ENCODE measurements at regions not wholly inside any gene's neighbourhood (a gene's known extent, or its start where the extent isn't known, plus 50 kb on each side); places are given as distances from the start of the nearest gene placed in this dataset.

DNA sequence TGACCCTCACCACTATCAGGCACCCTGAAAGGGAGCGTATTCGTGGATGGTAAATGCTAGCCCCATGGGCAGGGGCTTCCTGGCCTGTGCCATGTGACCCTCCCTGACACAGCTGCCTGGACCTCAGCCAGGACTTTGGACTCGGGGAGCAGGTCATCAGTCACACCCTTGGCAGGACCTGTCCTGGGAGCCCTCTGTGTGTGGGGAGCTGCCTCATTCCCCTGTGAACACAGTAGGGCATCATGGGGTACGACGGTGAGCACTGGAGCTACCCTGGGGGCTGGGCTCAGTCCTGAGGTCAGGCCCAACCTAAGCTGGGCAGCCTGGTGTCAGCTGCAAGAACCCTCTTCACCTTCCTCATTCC, 129.3 kb upstream of the FAM20C start:
- no peak overlapping the region for H3K27ac ChIP-seq (ENCODE audit: low read depth in 2 of 2, low read length in 2 of 2)
- H3K36me3 ChIP-seq (ENCODE audit: control insufficient read depth in 2 of 3, insufficient read depth in 3 of 3, low read length in 3 of 3): no peaks in the 10 kb centered on the region
- no peaks in the 10 kb centered on the region for H3K27me3 ChIP-seq (ENCODE audit: control insufficient read depth, insufficient read depth, low read length)
- intact Hi-C loops (cut with DNase I): no loop called here
- no peaks in the 10 kb centered on the region for H3K4me1 ChIP-seq (ENCODE audit: control insufficient read depth in 2 of 3, insufficient read depth in 2 of 3, low read depth in 1 of 3, low read length in 3 of 3)
- H3K9ac ChIP-seq (ENCODE audit: low read length in 3 of 3): no peak overlapping the region
- FAIRE-seq (no peak), DNase-seq (peak in 1 of 5 donors; percentile 57)
- no peaks in the 10 kb centered on the region for H3K9me3 ChIP-seq (ENCODE audit: control insufficient read depth in 2 of 3, insufficient read depth in 1 of 3, low read length in 3 of 3)
- no peak overlapping the region for H3K4me3 ChIP-seq (ENCODE audit: low read length in 3 of 3)
- TF ChIP-seq CTCF (IDR thresholded peaks at IDR 0.05; ENCODE audit: borderline replicate concordance, extremely low read depth, insufficient read depth): no peak

- Histone ChIP-seq H3K4me3 (ENCODE audit: low read length in 3 of 3) (no peak overlapping the region), H3K27ac (ENCODE audit: low read depth in 2 of 2, low read length in 2 of 2) (no peak overlapping the region), H3K9me3 (ENCODE audit: control insufficient read depth in 2 of 3, insufficient read depth in 1 of 3, low read length in 3 of 3) (no peaks in the 10 kb centered on the region), H3K36me3 (ENCODE audit: control insufficient read depth in 2 of 3, insufficient read depth in 3 of 3, low read length in 3 of 3) (no peaks in the 10 kb centered on the region), H3K9ac (ENCODE audit: low read length in 3 of 3) (no peak overlapping the region), H3K27me3 (ENCODE audit: control insufficient read depth, insufficient read depth, low read length) (no peaks in the 10 kb centered on the region), H3K4me1 (ENCODE audit: control insufficient read depth in 2 of 3, insufficient read depth in 2 of 3, low read depth in 1 of 3, low read length in 3 of 3) (no peaks in the 10 kb centered on the region)
- peak in 1 of 5 donors; percentile 65 for DNase-seq
- no peak for TF ChIP-seq CTCF (IDR thresholded peaks at IDR 0.05; ENCODE audit: borderline replicate concordance, extremely low read depth, insufficient read depth)
- intact Hi-C loops (cut with DNase I): no loop called here
- no peak for FAIRE-seq
Observed at GRCh38 chr7:63521-64021, 128.8 kb upstream of the FAM20C start.

DNA sequence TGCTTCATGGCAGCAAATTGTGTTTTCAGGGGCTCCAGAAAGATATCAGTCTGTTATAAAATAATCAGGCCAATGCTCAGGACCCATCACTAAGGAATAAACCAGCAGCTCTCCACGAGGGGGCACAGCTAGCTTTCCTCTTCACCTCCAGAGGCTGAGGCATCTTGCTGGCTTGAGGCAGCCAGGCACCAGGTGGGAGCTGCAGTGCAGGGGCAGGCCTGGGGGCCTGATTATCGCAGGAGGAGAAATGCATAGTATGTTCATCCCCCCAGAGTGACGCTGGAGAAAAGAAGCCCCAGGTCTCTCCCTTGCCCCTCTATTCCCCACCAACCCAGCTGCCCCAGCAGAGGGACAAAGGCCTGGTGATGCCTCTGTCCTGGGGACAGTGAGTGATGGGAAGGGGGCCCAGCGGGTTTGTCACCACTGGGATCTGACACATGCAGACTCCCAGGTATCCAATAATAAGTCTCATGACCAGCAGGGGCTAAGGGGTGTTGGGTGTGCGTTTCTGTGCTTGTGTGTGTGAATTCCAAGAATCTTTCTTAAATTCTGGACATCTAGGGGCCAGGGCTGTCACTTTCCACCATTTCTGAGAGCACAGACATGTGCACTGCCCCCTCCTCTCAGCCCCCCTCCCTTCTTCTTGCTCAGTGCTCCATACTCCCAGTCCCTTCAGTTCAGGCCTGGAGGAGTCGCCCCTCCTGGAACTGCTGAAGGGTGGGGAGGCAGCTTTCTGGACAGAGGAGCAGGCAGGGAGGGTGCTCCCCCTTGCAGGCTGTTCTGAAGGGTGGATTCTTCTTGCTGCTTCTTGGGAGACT, 128.1 kb upstream of the FAM20C start:
- DNase-seq: peak; percentile 55 to 91 (median 83)
- Histone ChIP-seq H3K4me3 (ENCODE audit: low read length in 3 of 3) (no peak overlapping the region), H3K27ac (ENCODE audit: low read depth in 2 of 2, low read length in 2 of 2) (no peak overlapping the region), H3K9me3 (ENCODE audit: control insufficient read depth in 2 of 3, insufficient read depth in 1 of 3, low read length in 3 of 3) (no peaks in the 10 kb centered on the region), H3K36me3 (ENCODE audit: control insufficient read depth in 2 of 3, insufficient read depth in 3 of 3, low read length in 3 of 3) (no peaks in the 10 kb centered on the region), H3K4me1 (ENCODE audit: control insufficient read depth in 2 of 3, insufficient read depth in 2 of 3, low read depth in 1 of 3, low read length in 3 of 3) (no peaks in the 10 kb centered on the region), H3K27me3 (ENCODE audit: control insufficient read depth, insufficient read depth, low read length) (no peaks in the 10 kb centered on the region), H3K9ac (ENCODE audit: low read length in 3 of 3) (no peak overlapping the region)
- intact Hi-C loops (cut with DNase I): no loop called here
- no peak for FAIRE-seq
- peak; percentile 39 for TF ChIP-seq CTCF (IDR thresholded peaks at IDR 0.05; ENCODE audit: borderline replicate concordance, extremely low read depth, insufficient read depth)
